ENCODE measurements at regions not wholly inside any gene's neighbourhood (a gene's known extent, or its start where the extent isn't known, plus 50 kb on each side); places are given as distances from the start of the nearest gene placed in this dataset.

DNA sequence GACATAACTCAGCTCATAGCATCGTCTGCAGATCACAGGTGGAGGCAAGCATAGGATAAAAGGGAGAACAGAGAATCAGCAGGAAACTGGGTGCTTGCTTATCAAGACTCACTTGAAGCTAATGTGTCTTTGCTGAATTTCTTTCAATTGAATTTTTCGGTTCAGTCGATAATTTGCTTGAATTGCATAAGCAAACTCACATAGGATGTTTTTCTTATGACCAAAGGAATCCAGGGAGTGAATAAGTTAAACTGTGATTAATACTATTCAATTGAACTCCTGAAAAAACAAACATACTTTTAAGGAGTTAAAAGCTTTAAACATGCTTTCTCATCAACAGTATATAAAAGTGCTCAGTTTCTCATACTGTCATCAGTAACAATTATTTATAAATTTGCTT lies 707.1 kb upstream of the ACVR2A start:
- no peak overlapping the region for H3K4me3 ChIP-seq (ENCODE audit: severe bottlenecking)
- no peaks in the 10 kb centered on the region for H3K27me3 ChIP-seq (ENCODE audit: insufficient read depth, poor library complexity, severe bottlenecking)
- no peaks in the 10 kb centered on the region for H3K9me3 ChIP-seq (ENCODE audit: severe bottlenecking)
- DNase-seq (ENCODE audit: low spot score) (no peak), ATAC-seq (ENCODE audit: low read depth) (no peak)
- H3K36me3 ChIP-seq (ENCODE audit: low read depth): no peaks in the 10 kb centered on the region
- H3K27ac ChIP-seq (ENCODE audit: poor library complexity, severe bottlenecking): no peak overlapping the region
- no peaks in the 10 kb centered on the region for H3K4me1 ChIP-seq (ENCODE audit: insufficient read depth, poor library complexity, severe bottlenecking)
- no peak for TF ChIP-seq CTCF (IDR thresholded peaks at IDR 0.05; ENCODE audit: poor library complexity, severe bottlenecking)

DNA sequence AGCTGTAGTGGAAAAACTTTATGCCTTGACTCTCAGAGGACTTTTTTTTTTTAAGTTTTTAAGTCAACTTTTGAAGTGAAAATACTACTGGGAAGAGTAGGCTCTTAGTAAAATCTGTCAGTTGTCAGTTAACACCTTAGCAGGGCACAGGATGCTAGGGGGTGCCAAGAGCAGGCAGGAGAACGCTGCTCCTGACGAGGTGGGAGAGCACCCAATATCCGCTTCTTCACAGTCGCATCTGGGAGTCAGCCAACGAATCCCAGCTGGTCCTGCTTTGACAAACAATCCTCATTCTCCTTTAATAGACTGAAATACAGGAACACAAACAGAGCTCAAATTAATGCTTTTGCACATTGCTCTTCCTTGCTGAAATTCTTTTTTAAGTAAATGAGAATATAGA lies 709.5 kb upstream of the ACVR2A start:
- Histone ChIP-seq H3K27me3 (ENCODE audit: insufficient read depth, poor library complexity, severe bottlenecking) (no peaks in the 10 kb centered on the region), H3K27ac (ENCODE audit: poor library complexity, severe bottlenecking) (no peak overlapping the region), H3K36me3 (ENCODE audit: low read depth) (no peaks in the 10 kb centered on the region), H3K9me3 (ENCODE audit: severe bottlenecking) (no peaks in the 10 kb centered on the region), H3K4me3 (ENCODE audit: severe bottlenecking) (no peak overlapping the region), H3K4me1 (ENCODE audit: insufficient read depth, poor library complexity, severe bottlenecking) (no peaks in the 10 kb centered on the region)
- no peak for DNase-seq (ENCODE audit: low spot score)
- TF ChIP-seq CTCF (IDR thresholded peaks at IDR 0.05; ENCODE audit: poor library complexity, severe bottlenecking): no peak
- no peak for ATAC-seq (ENCODE audit: low read depth)

DNA sequence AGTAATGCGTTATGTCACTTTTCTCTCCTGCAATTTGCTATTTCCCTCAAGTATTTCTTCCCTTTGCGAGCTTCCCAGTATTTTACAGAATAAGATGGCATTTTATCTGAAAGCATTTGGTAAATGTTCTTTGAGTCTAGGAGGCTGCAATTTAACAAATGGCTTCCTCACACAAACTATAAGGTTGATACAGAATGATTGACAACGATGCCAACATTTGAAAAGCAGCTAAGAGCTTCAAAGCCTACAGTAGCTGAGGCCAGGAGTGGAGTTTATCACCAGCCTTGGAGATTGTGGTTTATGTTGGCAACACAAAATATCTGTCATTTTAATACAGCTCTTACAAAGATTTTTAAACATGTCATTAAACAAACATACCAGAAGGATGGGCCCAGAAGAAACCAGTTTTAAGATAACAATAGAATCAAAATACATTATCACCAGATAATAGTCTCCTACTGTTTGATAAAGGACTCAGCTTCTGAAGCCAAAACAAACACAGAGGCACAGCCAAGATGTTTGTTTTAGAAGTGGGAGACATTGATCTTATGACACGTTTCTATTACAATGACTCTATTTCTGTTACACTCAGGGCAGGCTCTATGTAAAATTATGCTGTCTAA lies 711.4 kb upstream of the ACVR2A start:
- H3K9me3 ChIP-seq (ENCODE audit: severe bottlenecking): no peaks in the 10 kb centered on the region
- no peak overlapping the region for H3K4me3 ChIP-seq (ENCODE audit: severe bottlenecking)
- TF ChIP-seq CTCF (IDR thresholded peaks at IDR 0.05; ENCODE audit: poor library complexity, severe bottlenecking): no peak
- DNase-seq (ENCODE audit: low spot score): no peak
- ATAC-seq (ENCODE audit: low read depth): no peak
- no peaks in the 10 kb centered on the region for H3K27me3 ChIP-seq (ENCODE audit: insufficient read depth, poor library complexity, severe bottlenecking)
- H3K27ac ChIP-seq (ENCODE audit: poor library complexity, severe bottlenecking): no peak overlapping the region
- no peaks in the 10 kb centered on the region for H3K36me3 ChIP-seq (ENCODE audit: low read depth)
- no peaks in the 10 kb centered on the region for H3K4me1 ChIP-seq (ENCODE audit: insufficient read depth, poor library complexity, severe bottlenecking)

DNA sequence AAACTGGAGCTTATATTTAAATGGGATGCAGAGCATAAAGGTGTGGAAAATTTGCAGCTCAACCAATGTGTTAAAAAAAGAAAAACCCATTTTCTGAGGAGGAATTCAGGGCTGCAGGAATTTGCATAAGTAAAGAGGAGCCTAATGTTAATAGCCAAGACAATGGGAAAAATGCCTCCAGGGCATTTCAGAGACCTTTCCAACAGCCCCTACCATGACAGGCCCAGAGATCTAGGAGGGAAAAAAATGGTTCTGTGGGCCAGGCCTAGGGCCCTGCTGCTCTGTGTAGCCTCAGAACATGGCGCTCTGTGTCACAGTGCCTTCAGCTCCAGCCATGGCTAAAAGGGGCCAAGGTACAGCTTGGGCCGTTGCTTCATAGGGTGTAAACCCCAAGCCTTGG lies 719.7 kb upstream of the ACVR2A start:
- H3K4me1 ChIP-seq (ENCODE audit: insufficient read depth, poor library complexity, severe bottlenecking): no peaks in the 10 kb centered on the region
- H3K27ac ChIP-seq (ENCODE audit: poor library complexity, severe bottlenecking): no peak overlapping the region
- H3K27me3 ChIP-seq (ENCODE audit: insufficient read depth, poor library complexity, severe bottlenecking): no peaks in the 10 kb centered on the region
- ATAC-seq (ENCODE audit: low read depth): no peak
- TF ChIP-seq CTCF (IDR thresholded peaks at IDR 0.05; ENCODE audit: poor library complexity, severe bottlenecking): no peak
- no peaks in the 10 kb centered on the region for H3K9me3 ChIP-seq (ENCODE audit: severe bottlenecking)
- no peak for DNase-seq (ENCODE audit: low spot score)
- no peaks in the 10 kb centered on the region for H3K36me3 ChIP-seq (ENCODE audit: low read depth)
- no peak overlapping the region for H3K4me3 ChIP-seq (ENCODE audit: severe bottlenecking)

- H3K4me1 ChIP-seq (ENCODE audit: insufficient read depth, poor library complexity, severe bottlenecking): no peaks in the 10 kb centered on the region
- H3K27me3 ChIP-seq (ENCODE audit: insufficient read depth, poor library complexity, severe bottlenecking): no peaks in the 10 kb centered on the region
- TF ChIP-seq CTCF (IDR thresholded peaks at IDR 0.05; ENCODE audit: poor library complexity, severe bottlenecking): no peak
- ATAC-seq (ENCODE audit: low read depth) (no peak), DNase-seq (ENCODE audit: low spot score) (no peak)
- H3K36me3 ChIP-seq (ENCODE audit: low read depth): no peaks in the 10 kb centered on the region
- H3K4me3 ChIP-seq (ENCODE audit: severe bottlenecking): no peak overlapping the region
- no peak overlapping the region for H3K27ac ChIP-seq (ENCODE audit: poor library complexity, severe bottlenecking)
- no peaks in the 10 kb centered on the region for H3K9me3 ChIP-seq (ENCODE audit: severe bottlenecking)
These were observed 721.9 kb upstream of the ACVR2A start for GRCh38 chr2:147122944-147123343.

Measured in RWPE2 (cell line).